Activated CD8-positive, alpha-beta memory T cell treated with anti-CD3 and anti-CD28 coated beads, Interleukin-2, amount 50 U/mL, for 48 hours (primary cell): ENCODE measurements at regions not wholly inside any gene's neighbourhood (a gene's known extent, or its start where the extent isn't known, plus 50 kb on each side); places are given as distances from the start of the nearest gene placed in this dataset.

Experiments
- DNase-seq: peaks from one replicate; pipeline ENCODE4 v3.0.0-alpha.2; 2020

GRCh38 chr16:50864386-50864785 lies 122.5 kb downstream of the CYLD start:
- DNase-seq = no peak

GRCh38 chr16:50863644-50864144 lies 121.8 kb downstream of the CYLD start:
- DNase-seq = no peak

- no peak for DNase-seq
These were observed 121.1 kb downstream of the CYLD start for GRCh38 chr16:50862818-50863643.

- no peak for DNase-seq
These were observed 120.1 kb downstream of the CYLD start for GRCh38 chr16:50861970-50862411.

- no peak for DNase-seq
These were observed 119.6 kb downstream of the CYLD start for GRCh38 chr16:50861451-50861850.

GRCh38 chr16:50859628-50860360 lies 117.9 kb downstream of the CYLD start:
- DNase-seq = no peak

GRCh38 chr16:50858877-50859627 lies 117.2 kb downstream of the CYLD start:
- DNase-seq = no peak

- DNase-seq = no peak
These were observed 116.5 kb downstream of the CYLD start for GRCh38 chr16:50858376-50858775.

- DNase-seq = no peak
These were observed 116.0 kb downstream of the CYLD start for GRCh38 chr16:50857881-50858280.

- no peak for DNase-seq
These were observed 115.1 kb downstream of the CYLD start for GRCh38 chr16:50856991-50857390.

- no peak for DNase-seq
These were observed 111.4 kb downstream of the CYLD start for GRCh38 chr16:50853329-50853728.
